Activated CD8-positive, alpha-beta T cell treated with anti-CD3 and anti-CD28 coated beads for 36 hours (primary cell): ENCODE measurements at regions not wholly inside any gene's neighbourhood (a gene's known extent, or its start where the extent isn't known, plus 50 kb on each side); places are given as distances from the start of the nearest gene placed in this dataset.

Experiments
- ATAC-seq: fragments of 200-7000 bp; cut with Tn5 transposase; one replicate; pipeline ENCODE4 v1.10.0; 2021; ENCODE audit warnings: mild to moderate bottlenecking, moderate library complexity
- CTCF ChIA-PET: fragments of 350-600 bp; sonication (Branson Sonifier 250); formaldehyde crosslinking; loops from one replicate; lab custom pipeline; 2021; ENCODE audit warnings: antibody characterized with exemption; lab: Charles Lee
- POLR2A ChIA-PET: fragments of 350-600 bp; sonication (Branson Sonifier 250); formaldehyde crosslinking; loops from one replicate; lab custom pipeline; 2021; ENCODE audit warnings: antibody characterized with exemption; lab: Charles Lee
- DNase-seq: peaks from one replicate; pipeline ENCODE4 v3.0.0-alpha.2; 2020
- H3K27ac Mint-ChIP-seq: one replicate; pipeline ENCODE4 v1.8.0; 2021; ENCODE audit warnings: mild to moderate bottlenecking, mixed read lengths
- H3K27me3 Mint-ChIP-seq: one replicate; pipeline ENCODE4 v1.8.0; 2021; ENCODE audit warnings: mixed read lengths
- H3K36me3 Mint-ChIP-seq: one replicate; pipeline ENCODE4 v1.8.0; 2021; ENCODE audit warnings: low read depth, mixed read lengths
- H3K4me1 Mint-ChIP-seq: one replicate; pipeline ENCODE4 v1.8.0; 2021; ENCODE audit warnings: low read depth, mixed read lengths
- H3K4me3 Mint-ChIP-seq: one replicate; pipeline ENCODE4 v1.8.0; 2021; ENCODE audit warnings: mild to moderate bottlenecking, moderate library complexity, mixed read lengths
- H3K9me3 Mint-ChIP-seq: one replicate; pipeline ENCODE4 v1.8.0; 2021; ENCODE audit warnings: mixed read lengths
- CTCF ChIP-seq: fragments of 200-600 bp; IDR thresholded peaks from one replicate; pipeline ENCODE4 v1.8.0; 2022; ENCODE audit warnings: antibody characterized with exemption, mild to moderate bottlenecking
- intact Hi-C: fragments of 100-400 bp; cut with micrococcal nuclease; formaldehyde crosslinking; loops from one replicate; pipeline ENCODE4 v1.10.0; 2022

- no peak for ATAC-seq
- Mint-ChIP-seq H3K27ac (no peak overlapping the region), H3K27me3 (no peaks in the 10 kb centered on the region), H3K36me3 (no peaks in the 10 kb centered on the region), H3K4me1 (no peaks in the 10 kb centered on the region), H3K4me3 (no peak overlapping the region), H3K9me3 (peaks cover 3% of the 10 kb centered on the region)
- TF ChIP-seq CTCF, result no peak
- CTCF ChIA-PET, result interaction anchor here (0.5 kb wide), 1 partner anchor 21 kb away, joined by 3 read pairs; no protein-coding TSS in a partner anchor
- POLR2A ChIA-PET, result no interaction called here
- intact Hi-C loops, result no loop called here
- no peak for DNase-seq
Measured at GRCh38 chr15:47405365-47406162, 311.7 kb upstream of the SEMA6D start.

DNA sequence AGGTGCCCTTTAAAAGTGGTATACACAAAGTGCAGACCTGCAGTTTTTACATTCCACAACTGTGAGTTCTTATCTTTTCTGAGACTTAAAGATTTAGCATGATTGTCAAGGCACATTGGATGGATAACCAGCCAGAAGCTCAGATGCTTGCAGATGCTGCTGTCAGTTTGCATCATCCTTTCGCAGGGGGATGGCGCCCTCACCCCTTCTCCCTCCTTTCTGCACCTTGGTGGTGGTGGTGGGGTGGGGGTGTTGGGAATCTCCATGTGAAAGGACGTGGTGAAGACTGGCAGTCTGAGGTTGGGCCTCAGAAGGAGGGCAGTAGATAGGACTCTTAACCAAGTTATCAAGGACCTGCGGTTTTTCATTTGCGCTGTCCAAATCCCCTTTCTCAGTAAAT is 309.6 kb upstream of the SEMA6D start:
- TF ChIP-seq CTCF, result no peak
- ChIA-PET CTCF (no interaction called here), POLR2A (no interaction called here)
- H3K36me3 Mint-ChIP-seq, result no peaks in the 10 kb centered on the region
- H3K27me3 Mint-ChIP-seq, result peaks cover 2% of the 10 kb centered on the region
- no peaks in the 10 kb centered on the region for H3K4me1 Mint-ChIP-seq
- H3K27ac Mint-ChIP-seq, result no peak overlapping the region
- H3K4me3 Mint-ChIP-seq, result no peak overlapping the region
- ATAC-seq (no peak), DNase-seq (no peak)
- H3K9me3 Mint-ChIP-seq, result peaks cover 3% of the 10 kb centered on the region
- intact Hi-C loops, result no loop called here

DNA sequence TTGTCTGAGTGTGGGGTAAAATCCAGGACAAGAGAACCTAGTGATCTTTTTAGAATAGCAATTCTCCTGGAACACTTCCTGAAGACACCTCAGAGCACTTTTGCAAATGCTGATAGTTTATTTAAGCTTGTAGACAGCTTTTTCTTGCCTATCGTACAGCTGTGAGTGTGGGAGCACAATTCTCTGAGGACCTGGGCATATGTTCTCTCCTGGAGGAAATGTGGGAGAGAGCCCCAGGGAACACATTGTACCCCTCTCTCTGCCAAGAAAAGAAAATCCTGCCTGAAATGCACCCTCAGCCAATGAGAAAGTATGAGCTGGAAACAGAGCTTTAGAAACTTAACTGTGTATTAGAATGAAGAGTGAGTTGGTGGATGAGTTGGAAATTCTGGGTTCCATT is 308.3 kb upstream of the SEMA6D start:
- POLR2A ChIA-PET, result interaction anchor here (0.9 kb wide), 1 partner anchor 28 kb away, joined by 4 read pairs; no protein-coding TSS in a partner anchor
- no peak for TF ChIP-seq CTCF
- H3K36me3 Mint-ChIP-seq, result no peaks in the 10 kb centered on the region
- H3K9me3 Mint-ChIP-seq, result peaks cover 1% of the 10 kb centered on the region
- ATAC-seq (no peak), DNase-seq (no peak)
- intact Hi-C loops, result no loop called here
- CTCF ChIA-PET, result no interaction called here
- no peaks in the 10 kb centered on the region for H3K4me1 Mint-ChIP-seq
- H3K4me3 Mint-ChIP-seq, result no peak overlapping the region
- H3K27me3 Mint-ChIP-seq, result peaks cover 4% of the 10 kb centered on the region
- H3K27ac Mint-ChIP-seq, result no peak overlapping the region

DNA sequence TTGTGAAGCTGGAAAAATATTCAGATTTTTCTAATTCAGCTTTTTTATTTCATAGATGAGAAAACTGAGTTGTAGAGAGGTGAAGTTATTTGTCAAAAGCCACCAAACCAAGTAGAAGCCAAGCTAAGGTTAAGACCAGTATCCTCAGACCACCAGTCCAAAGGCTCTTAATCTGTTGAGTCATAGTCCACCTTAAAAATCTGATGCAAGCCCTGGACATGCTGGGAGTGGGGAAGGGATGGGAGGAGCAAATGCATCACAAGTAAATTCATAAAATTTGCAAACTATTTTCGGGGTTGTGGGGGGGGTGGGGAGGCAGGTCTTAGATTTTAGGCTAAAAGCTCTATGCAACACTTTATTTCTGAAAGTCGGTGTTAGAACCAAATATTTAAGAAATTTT is 307.7 kb upstream of the SEMA6D start:
- Mint-ChIP-seq H3K36me3 (no peaks in the 10 kb centered on the region), H3K4me1 (no peaks in the 10 kb centered on the region), H3K9me3 (peaks cover 1% of the 10 kb centered on the region), H3K4me3 (no peak overlapping the region), H3K27ac (no peak overlapping the region), H3K27me3 (peaks cover 4% of the 10 kb centered on the region)
- ChIA-PET CTCF (no interaction called here), POLR2A (interaction anchor here (0.9 kb wide), 1 partner anchor 29 kb away, joined by 4 read pairs; no protein-coding TSS in a partner anchor)
- ATAC-seq, result no peak
- TF ChIP-seq CTCF, result no peak
- DNase-seq, result no peak
- intact Hi-C loops, result no loop called here

GRCh38 chr15:47410247-47410646 is 307.1 kb upstream of the SEMA6D start:
- ATAC-seq, result no peak
- H3K4me3 Mint-ChIP-seq, result no peak overlapping the region
- H3K27ac Mint-ChIP-seq, result no peak overlapping the region
- no peaks in the 10 kb centered on the region for H3K36me3 Mint-ChIP-seq
- peaks cover 4% of the 10 kb centered on the region for H3K27me3 Mint-ChIP-seq
- CTCF ChIA-PET, result no interaction called here
- H3K4me1 Mint-ChIP-seq, result no peaks in the 10 kb centered on the region
- intact Hi-C loops, result no loop called here
- peaks cover 1% of the 10 kb centered on the region for H3K9me3 Mint-ChIP-seq
- DNase-seq, result no peak
- POLR2A ChIA-PET, result no interaction called here
- TF ChIP-seq CTCF, result no peak
